ENCODE measurements at regions not wholly inside any gene's neighbourhood (a gene's known extent, or its start where the extent isn't known, plus 50 kb on each side); places are given as distances from the start of the nearest gene placed in this dataset.

GRCh38 chr2:6211236-6211635 lies 519.1 kb downstream of the SOX11 start:
- in situ Hi-C loops (cut with HindIII; ENCODE audit: low pct_unique_long_range_greater_than_20kb, low sequenced_read_pairs) = no loop called here
- TF ChIP-seq JUND (IDR thresholded peaks at IDR 0.05; ENCODE audit: low read depth) = no peak
- DNase-seq (ENCODE audit: low read depth in 1 of 2, low spot score in 1 of 2) = no peak

GRCh38 chr2:6212491-6212890 lies 520.3 kb downstream of the SOX11 start:
- no peak for TF ChIP-seq JUND (IDR thresholded peaks at IDR 0.05; ENCODE audit: low read depth)
- in situ Hi-C loops (cut with HindIII; ENCODE audit: low pct_unique_long_range_greater_than_20kb, low sequenced_read_pairs) = no loop called here
- DNase-seq (ENCODE audit: low read depth in 1 of 2, low spot score in 1 of 2) = no peak

GRCh38 chr2:6213056-6213780 lies 521.0 kb downstream of the SOX11 start:
- in situ Hi-C loops (cut with HindIII; ENCODE audit: low pct_unique_long_range_greater_than_20kb, low sequenced_read_pairs) = no loop called here
- TF ChIP-seq JUND (IDR thresholded peaks at IDR 0.05; ENCODE audit: low read depth) = no peak
- DNase-seq (ENCODE audit: low read depth in 1 of 2, low spot score in 1 of 2) = no peak

- peak in 1 of 2 experiments; percentile 39 for DNase-seq (ENCODE audit: low read depth in 1 of 2, low spot score in 1 of 2)
- in situ Hi-C loops (cut with HindIII; ENCODE audit: low pct_unique_long_range_greater_than_20kb, low sequenced_read_pairs) = no loop called here
- TF ChIP-seq JUND (IDR thresholded peaks at IDR 0.05; ENCODE audit: low read depth) = no peak
Observed at GRCh38 chr2:6214471-6214870, 522.3 kb downstream of the SOX11 start.

- TF ChIP-seq JUND (IDR thresholded peaks at IDR 0.05; ENCODE audit: low read depth) = no peak
- in situ Hi-C loops (cut with HindIII; ENCODE audit: low pct_unique_long_range_greater_than_20kb, low sequenced_read_pairs) = no loop called here
- no peak for DNase-seq (ENCODE audit: low read depth in 1 of 2, low spot score in 1 of 2)
Observed at GRCh38 chr2:6215053-6215452, 522.9 kb downstream of the SOX11 start.

GRCh38 chr2:6216234-6216633 lies 524.0 kb downstream of the SOX11 start:
- TF ChIP-seq JUND (IDR thresholded peaks at IDR 0.05; ENCODE audit: low read depth) = no peak
- no peak for DNase-seq (ENCODE audit: low read depth in 1 of 2, low spot score in 1 of 2)
- in situ Hi-C loops (cut with HindIII; ENCODE audit: low pct_unique_long_range_greater_than_20kb, low sequenced_read_pairs) = no loop called here

GRCh38 chr2:6218926-6219325 lies 526.7 kb downstream of the SOX11 start:
- in situ Hi-C loops (cut with HindIII; ENCODE audit: low pct_unique_long_range_greater_than_20kb, low sequenced_read_pairs) = no loop called here
- no peak for DNase-seq (ENCODE audit: low read depth in 1 of 2, low spot score in 1 of 2)
- TF ChIP-seq JUND (IDR thresholded peaks at IDR 0.05; ENCODE audit: low read depth) = no peak

GRCh38 chr2:6219906-6220305 lies 527.7 kb downstream of the SOX11 start:
- no peak for TF ChIP-seq JUND (IDR thresholded peaks at IDR 0.05; ENCODE audit: low read depth)
- DNase-seq (ENCODE audit: low read depth in 1 of 2, low spot score in 1 of 2) = no peak
- in situ Hi-C loops (cut with HindIII; ENCODE audit: low pct_unique_long_range_greater_than_20kb, low sequenced_read_pairs) = no loop called here

GRCh38 chr2:6222296-6222695 lies 530.1 kb downstream of the SOX11 start:
- no peak for TF ChIP-seq JUND (IDR thresholded peaks at IDR 0.05; ENCODE audit: low read depth)
- DNase-seq (ENCODE audit: low read depth in 1 of 2, low spot score in 1 of 2) = no peak
- in situ Hi-C loops (cut with HindIII; ENCODE audit: low pct_unique_long_range_greater_than_20kb, low sequenced_read_pairs) = no loop called here

GRCh38 chr2:6224267-6224666 lies 532.1 kb downstream of the SOX11 start:
- in situ Hi-C loops (cut with HindIII; ENCODE audit: low pct_unique_long_range_greater_than_20kb, low sequenced_read_pairs) = no loop called here

GRCh38 chr2:6228251-6228650 lies 536.1 kb downstream of the SOX11 start:
- no peak for DNase-seq (ENCODE audit: low read depth in 1 of 2, low spot score in 1 of 2)
- no peak for TF ChIP-seq JUND (IDR thresholded peaks at IDR 0.05; ENCODE audit: low read depth)
- in situ Hi-C loops (cut with HindIII; ENCODE audit: low pct_unique_long_range_greater_than_20kb, low sequenced_read_pairs) = no loop called here

More at GRCh38 chr2:6224267-6224666, 532.1 kb downstream of the SOX11 start:
- peak in 1 of 2 experiments; percentile 18 for DNase-seq (ENCODE audit: low read depth in 1 of 2, low spot score in 1 of 2)
- no peak for TF ChIP-seq JUND (IDR thresholded peaks at IDR 0.05; ENCODE audit: low read depth)

- in situ Hi-C loops (cut with HindIII; ENCODE audit: low pct_unique_long_range_greater_than_20kb, low sequenced_read_pairs) = no loop called here
- DNase-seq (ENCODE audit: low read depth in 1 of 2, low spot score in 1 of 2) = no peak
- no peak for TF ChIP-seq JUND (IDR thresholded peaks at IDR 0.05; ENCODE audit: low read depth)
Observed at GRCh38 chr2:6231166-6231565, 539.0 kb downstream of the SOX11 start.

GRCh38 chr2:6233993-6234392 lies 541.8 kb downstream of the SOX11 start:
- no peak for TF ChIP-seq JUND (IDR thresholded peaks at IDR 0.05; ENCODE audit: low read depth)
- in situ Hi-C loops (cut with HindIII; ENCODE audit: low pct_unique_long_range_greater_than_20kb, low sequenced_read_pairs) = no loop called here
- no peak for DNase-seq (ENCODE audit: low read depth in 1 of 2, low spot score in 1 of 2)

- TF ChIP-seq JUND (IDR thresholded peaks at IDR 0.05; ENCODE audit: low read depth) = no peak
- no peak for DNase-seq (ENCODE audit: low read depth in 1 of 2, low spot score in 1 of 2)
- in situ Hi-C loops (cut with HindIII; ENCODE audit: low pct_unique_long_range_greater_than_20kb, low sequenced_read_pairs) = no loop called here
Observed at GRCh38 chr2:6234702-6235101, 542.5 kb downstream of the SOX11 start.
